ENCODE measurements at regions not wholly inside any gene's neighbourhood (a gene's known extent, or its start where the extent isn't known, plus 50 kb on each side); places are given as distances from the start of the nearest gene placed in this dataset.

GRCh38 chr2:129710670-129711495 lies 268.6 kb upstream of the RAB6C start:
- TF ChIP-seq CTCF (optimal IDR thresholded peaks at IDR 0.05 in 1 of 3, IDR thresholded peaks at IDR 0.05 in 1 of 3, conservative IDR thresholded peaks at IDR 0.05 in 1 of 3; ENCODE audit: extremely low read depth in 1 of 3, insufficient read depth in 2 of 3, low read length in 3 of 3): no peak
- TF ChIP-seq EZH2 (IDR thresholded peaks at IDR 0.05; ENCODE audit: low read length): no peak
